Ectodermal cell (in vitro differentiated cells): ENCODE measurements at regions not wholly inside any gene's neighbourhood (a gene's known extent, or its start where the extent isn't known, plus 50 kb on each side); places are given as distances from the start of the nearest gene placed in this dataset.

Experiments
- H3K27ac ChIP-seq: 2 replicates; pipeline ENCODE4 v1.7.0; 2013; ENCODE audit warnings: mild to moderate bottlenecking, low read depth, low read length; ENCODE audit not compliant: insufficient read depth, poor library complexity, severe bottlenecking
- H3K27me3 ChIP-seq: 2 replicates; pipeline ENCODE4 v1.7.0; 2013; ENCODE audit warnings: mild to moderate bottlenecking, low read length; ENCODE audit not compliant: insufficient read depth, control insufficient read depth, poor library complexity, severe bottlenecking
- H3K36me3 ChIP-seq: one replicate; pipeline ENCODE4 v1.7.0; 2013; ENCODE audit warnings: low read length; ENCODE audit not compliant: control insufficient read depth, insufficient read depth
- H3K4me1 ChIP-seq: one replicate; pipeline ENCODE4 v1.7.0; 2013; ENCODE audit warnings: low read length; ENCODE audit not compliant: control insufficient read depth, insufficient read depth
- H3K4me3 ChIP-seq: 2 replicates; pipeline ENCODE4 v1.7.0; 2013; ENCODE audit warnings: low read depth, low read length, control low read depth; ENCODE audit not compliant: insufficient read depth
- H3K9me3 ChIP-seq: 2 replicates; pipeline ENCODE4 v1.7.0; 2013; ENCODE audit warnings: mild to moderate bottlenecking, low read length, moderate library complexity; ENCODE audit not compliant: control insufficient read depth
- WGBS, 2 experiments: methylation state at CpG; one replicate each; pipeline ENCODE4 v1.1.7; 2013; ENCODE audit warnings: missing lambda C conversion rate in 2 of 2; 5-methylcytosine and 5-hydroxymethylcytosine counted together

DNA sequence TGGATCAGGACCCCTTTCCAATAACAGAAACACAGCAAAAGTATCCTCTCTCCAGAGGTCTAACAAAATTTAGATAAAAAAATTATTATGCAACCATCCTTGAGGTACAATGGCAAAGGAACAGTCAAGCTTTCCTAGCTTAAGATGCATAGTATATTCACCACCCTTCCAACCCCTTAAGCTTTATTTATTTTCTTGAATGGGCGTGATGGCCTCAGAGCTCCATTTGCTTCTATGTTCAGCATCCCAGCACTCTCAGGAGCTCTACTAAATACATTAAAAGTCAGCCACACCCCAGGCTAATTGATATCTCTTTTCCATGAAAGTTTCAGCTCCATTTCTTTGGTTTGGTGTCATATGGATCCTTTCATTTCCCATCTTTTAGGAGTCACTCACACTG, 1335.2 kb upstream of the ZEB2 start:
- Histone ChIP-seq H3K27ac (no peak overlapping the region), H3K4me1 (no peaks in the 10 kb centered on the region), H3K9me3 (no peaks in the 10 kb centered on the region), H3K27me3 (no peaks in the 10 kb centered on the region), H3K36me3 (no peaks in the 10 kb centered on the region), H3K4me3 (no peak overlapping the region)
- WGBS, 2 experiments: 96 to 97% methylated on average over 1 of the region's 1 CpG

DNA sequence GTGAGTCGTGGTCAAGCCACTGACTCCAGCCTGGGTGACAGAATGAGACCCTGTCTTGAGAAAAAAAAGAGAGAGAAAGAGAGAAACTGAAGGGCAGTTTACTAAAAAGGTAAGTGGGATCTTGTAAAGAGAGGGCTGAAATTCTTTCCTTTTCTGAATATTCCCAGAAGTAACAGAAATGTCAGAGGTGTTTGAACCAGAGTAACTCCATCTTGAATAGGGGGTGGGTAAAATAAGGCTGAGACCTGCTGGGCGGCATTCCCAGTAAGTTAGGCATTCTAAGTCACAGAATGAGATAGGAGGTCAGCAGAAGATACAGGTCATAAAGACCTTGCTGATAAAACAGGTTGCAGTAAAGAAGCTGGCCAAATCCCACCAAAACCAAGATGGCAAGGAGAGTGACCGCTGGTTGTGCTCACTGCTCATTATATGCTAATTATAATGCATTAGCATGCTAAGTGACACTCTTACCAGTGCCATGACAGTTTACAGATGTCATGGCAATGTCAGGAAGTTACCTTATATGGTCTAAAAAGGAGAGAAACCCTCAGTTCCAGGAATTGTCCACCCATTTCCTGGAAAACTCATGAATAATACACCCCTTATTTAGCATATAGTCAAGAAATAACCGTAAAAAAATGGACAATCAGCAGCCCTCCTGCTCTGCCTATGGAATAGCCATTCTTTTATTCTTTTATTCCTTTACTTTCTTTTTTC, 1334.3 kb upstream of the ZEB2 start:
- H3K27ac ChIP-seq: no peak overlapping the region
- 94 to 96% methylated on average over 4 of the region's 4 CpGs for WGBS, 2 experiments
- H3K36me3 ChIP-seq: no peaks in the 10 kb centered on the region
- no peaks in the 10 kb centered on the region for H3K9me3 ChIP-seq
- no peaks in the 10 kb centered on the region for H3K27me3 ChIP-seq
- H3K4me3 ChIP-seq: no peak overlapping the region
- no peaks in the 10 kb centered on the region for H3K4me1 ChIP-seq

DNA sequence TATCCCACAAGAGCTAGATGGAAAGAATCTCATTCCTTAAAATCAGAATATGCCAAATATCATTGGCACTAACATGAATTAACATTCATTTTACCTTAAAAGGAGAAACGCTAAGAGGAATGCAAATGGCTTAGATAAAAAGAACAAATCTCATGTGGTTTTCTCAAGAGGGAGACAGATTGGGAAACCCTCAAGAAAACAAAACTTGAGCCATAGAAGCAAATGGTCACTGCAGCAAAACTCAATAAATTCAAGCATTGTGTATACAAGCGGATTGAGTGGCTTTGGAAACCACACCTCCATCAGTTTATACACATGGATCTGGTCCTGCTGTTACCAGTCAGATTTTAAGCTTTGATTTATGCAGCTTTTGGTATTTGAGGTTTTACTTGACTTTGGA, 1331.8 kb upstream of the ZEB2 start:
- H3K27me3 ChIP-seq: no peaks in the 10 kb centered on the region
- no peaks in the 10 kb centered on the region for H3K4me1 ChIP-seq
- 89 to 97% methylated on average over 2 of the region's 2 CpGs for WGBS, 2 experiments
- H3K36me3 ChIP-seq: no peaks in the 10 kb centered on the region
- H3K9me3 ChIP-seq: no peaks in the 10 kb centered on the region
- H3K4me3 ChIP-seq: no peak overlapping the region
- H3K27ac ChIP-seq: no peak overlapping the region

DNA sequence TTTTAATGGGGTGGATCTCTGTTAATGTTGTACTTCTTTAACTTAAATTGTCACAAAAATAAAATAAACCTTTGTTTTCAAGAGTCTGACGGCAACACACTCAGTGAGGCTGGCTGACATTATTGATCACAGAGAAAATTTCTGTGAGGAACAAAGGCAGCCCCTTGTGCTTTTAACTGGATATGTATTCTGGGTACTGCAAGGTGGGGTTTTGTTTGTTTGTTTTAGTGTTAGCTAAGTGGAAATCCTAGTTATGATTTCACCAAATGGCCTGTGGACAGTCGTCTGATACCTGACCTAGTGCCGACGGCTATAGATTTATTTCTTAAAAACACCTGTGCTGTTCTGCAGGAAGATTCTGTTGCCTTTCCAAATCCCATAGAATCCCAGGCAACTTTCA, 1329.5 kb upstream of the ZEB2 start:
- H3K4me3 ChIP-seq: no peak overlapping the region
- no peak overlapping the region for H3K27ac ChIP-seq
- no peaks in the 10 kb centered on the region for H3K4me1 ChIP-seq
- no peaks in the 10 kb centered on the region for H3K27me3 ChIP-seq
- H3K36me3 ChIP-seq: no peaks in the 10 kb centered on the region
- WGBS, 2 experiments: 89 to 96% methylated on average over 4 of the region's 4 CpGs
- no peaks in the 10 kb centered on the region for H3K9me3 ChIP-seq

DNA sequence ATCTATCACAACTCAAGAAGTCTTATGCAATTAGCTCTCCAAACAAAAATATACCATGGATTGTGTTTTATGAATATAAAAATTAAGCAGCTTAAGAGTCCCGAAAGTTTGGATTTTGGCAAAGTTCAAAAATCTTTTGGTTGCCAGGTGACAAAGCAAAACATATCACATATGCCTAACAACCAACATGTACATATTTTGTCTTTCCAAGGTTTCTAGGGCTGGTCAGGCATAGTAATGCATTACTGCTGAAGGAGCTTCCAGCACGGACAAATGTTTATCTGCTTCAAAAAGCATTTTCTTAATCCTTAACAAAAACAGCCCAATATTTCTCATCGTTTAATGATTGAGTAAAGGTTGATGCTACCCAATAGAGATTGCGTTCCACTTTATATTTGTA, 1327.1 kb upstream of the ZEB2 start:
- WGBS, 2 experiments: 92 to 100% methylated on average over 4 of the region's 4 CpGs

DNA sequence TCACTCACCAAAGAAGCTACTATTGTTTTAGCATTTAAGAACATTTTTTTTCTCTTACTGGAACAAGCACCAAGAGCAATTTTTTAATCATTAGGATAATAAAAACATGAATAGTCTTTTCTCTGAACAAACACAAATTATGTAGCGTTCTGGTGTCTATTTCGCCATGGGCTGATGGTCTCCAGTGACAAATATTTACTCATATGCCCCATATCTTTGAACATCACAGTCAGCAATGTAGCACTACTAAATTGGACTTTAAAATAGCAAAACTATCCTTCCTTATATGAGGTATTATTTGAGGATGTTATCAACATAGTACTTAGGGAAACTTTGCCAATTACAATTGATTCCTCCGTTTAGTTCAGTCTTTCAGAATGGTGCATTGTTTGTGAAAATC, 1326.0 kb upstream of the ZEB2 start:
- Histone ChIP-seq H3K36me3 (no peaks in the 10 kb centered on the region), H3K4me3 (no peak overlapping the region), H3K27ac (no peak overlapping the region), H3K4me1 (no peaks in the 10 kb centered on the region), H3K9me3 (no peaks in the 10 kb centered on the region), H3K27me3 (no peaks in the 10 kb centered on the region)
- 93 to 95% methylated on average over 3 of the region's 3 CpGs for WGBS, 2 experiments

More for the DNA sequence above, 1327.1 kb upstream of the ZEB2 start:
- no peaks in the 10 kb centered on the region for H3K36me3 ChIP-seq
- H3K4me1 ChIP-seq: no peaks in the 10 kb centered on the region
- H3K27me3 ChIP-seq: no peaks in the 10 kb centered on the region
- H3K9me3 ChIP-seq: no peaks in the 10 kb centered on the region
- no peak overlapping the region for H3K4me3 ChIP-seq
- no peak overlapping the region for H3K27ac ChIP-seq

DNA sequence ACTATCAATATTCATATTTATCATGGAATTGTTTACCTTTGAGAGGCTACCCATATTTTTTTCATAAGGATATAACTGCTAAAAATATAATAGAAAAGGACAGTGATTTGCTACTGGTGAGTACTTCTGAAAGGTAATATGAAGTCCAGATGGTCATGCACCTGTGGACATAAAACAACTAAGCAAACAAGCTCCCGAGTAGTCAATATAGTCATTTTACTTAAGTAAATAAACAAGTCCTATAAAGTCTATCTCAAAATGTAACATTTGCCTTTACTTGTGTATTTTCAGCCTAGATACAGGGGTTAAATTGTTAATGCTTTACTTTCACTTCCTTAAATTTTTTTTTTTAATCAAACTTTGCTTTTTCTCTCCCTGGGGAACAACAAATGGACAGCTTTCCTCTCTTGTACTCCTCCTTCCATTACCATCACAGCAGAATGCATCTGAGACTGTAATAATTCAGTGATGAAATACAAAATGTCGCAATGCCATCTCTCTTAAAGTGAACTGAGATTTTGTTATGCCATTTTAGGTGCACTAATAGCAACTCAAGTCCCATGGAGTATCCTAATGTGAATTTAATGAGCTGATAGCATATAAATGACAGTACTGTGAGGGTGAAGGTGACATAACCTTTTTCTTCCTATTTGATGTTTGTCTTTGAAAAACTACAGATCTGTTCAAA, 1325.4 kb upstream of the ZEB2 start:
- Histone ChIP-seq H3K27ac (no peak overlapping the region), H3K27me3 (no peaks in the 10 kb centered on the region), H3K4me1 (no peaks in the 10 kb centered on the region), H3K9me3 (no peaks in the 10 kb centered on the region), H3K36me3 (no peaks in the 10 kb centered on the region), H3K4me3 (no peak overlapping the region)
- 86 to 94% methylated on average over 1 to 2 of the region's 2 CpGs for WGBS, 2 experiments

DNA sequence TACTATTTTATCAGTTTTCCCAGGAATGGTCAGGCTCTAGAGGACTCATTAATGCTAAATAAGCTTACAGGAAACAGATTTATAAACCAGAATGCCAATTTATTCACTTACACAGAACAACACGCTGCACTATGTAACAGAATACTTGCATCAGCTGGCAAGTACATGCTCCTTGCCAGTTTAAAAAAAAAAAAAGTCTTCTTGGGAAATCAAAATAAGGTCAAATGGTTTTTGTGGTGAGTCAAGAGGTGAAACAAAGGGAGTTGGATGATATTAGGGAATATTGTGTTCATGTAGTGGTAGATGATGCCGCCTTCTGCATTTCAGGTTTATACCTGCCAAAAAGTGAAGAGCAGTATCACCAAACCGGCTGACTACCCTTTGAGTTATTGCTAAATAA, 1322.1 kb upstream of the ZEB2 start:
- Histone ChIP-seq H3K4me1 (no peaks in the 10 kb centered on the region), H3K36me3 (no peaks in the 10 kb centered on the region), H3K27ac (no peak overlapping the region), H3K27me3 (no peaks in the 10 kb centered on the region), H3K4me3 (no peak overlapping the region), H3K9me3 (no peaks in the 10 kb centered on the region)
- WGBS, 2 experiments: 83 to 100% methylated on average over 2 to 3 of the region's 3 CpGs

DNA sequence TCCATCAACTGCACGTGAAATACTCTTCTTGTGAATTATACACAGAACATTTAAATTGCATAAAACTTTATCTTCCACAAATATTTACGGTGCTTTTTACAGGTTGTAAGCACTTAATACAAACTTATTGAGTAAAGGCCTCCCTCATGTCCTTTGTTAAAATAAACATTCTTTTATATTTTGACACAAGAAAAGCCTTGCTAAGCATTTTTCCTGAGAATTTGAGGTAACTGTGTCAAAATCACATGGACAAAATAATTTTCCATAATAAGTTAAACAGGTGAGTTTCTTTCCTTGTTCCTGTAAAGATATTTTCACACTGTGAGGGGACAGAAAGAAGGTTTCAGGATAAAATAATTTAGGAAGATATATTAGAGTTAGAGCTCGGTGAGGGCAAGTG, 1317.1 kb upstream of the ZEB2 start:
- H3K9me3 ChIP-seq: no peaks in the 10 kb centered on the region
- 93% methylated on average over 3 of the region's 3 CpGs for WGBS, 2 experiments
- H3K4me1 ChIP-seq: no peaks in the 10 kb centered on the region
- H3K36me3 ChIP-seq: no peaks in the 10 kb centered on the region
- H3K27me3 ChIP-seq: no peaks in the 10 kb centered on the region
- H3K4me3 ChIP-seq: no peak overlapping the region
- H3K27ac ChIP-seq: no peak overlapping the region

DNA sequence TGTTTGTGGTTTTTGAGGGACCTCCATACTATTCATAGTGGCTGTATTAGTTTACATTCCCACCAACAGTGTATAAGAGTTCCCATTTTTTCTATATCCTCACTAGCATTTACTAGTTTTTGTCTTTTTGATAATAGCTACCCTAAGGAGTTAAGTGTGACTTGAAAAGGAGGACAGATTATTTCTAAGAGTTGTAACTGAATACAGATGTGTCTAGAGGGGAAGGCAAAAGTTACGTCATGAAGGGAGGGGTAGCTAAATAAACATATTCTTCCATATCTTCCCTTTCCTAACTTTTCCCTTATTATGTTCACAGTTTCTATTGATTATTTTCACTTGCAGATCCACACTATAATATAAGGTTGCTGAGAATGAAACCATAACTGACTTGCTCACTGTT, 1315.7 kb upstream of the ZEB2 start:
- H3K36me3 ChIP-seq: no peaks in the 10 kb centered on the region
- no peaks in the 10 kb centered on the region for H3K4me1 ChIP-seq
- H3K27me3 ChIP-seq: no peaks in the 10 kb centered on the region
- WGBS, 2 experiments: no CpG with 5 or more reads among the region's 1 CpG
- no peak overlapping the region for H3K4me3 ChIP-seq
- H3K9me3 ChIP-seq: no peaks in the 10 kb centered on the region
- no peak overlapping the region for H3K27ac ChIP-seq
